Hematopoietic multipotent progenitor cell treated with erythropoietin and hydrocortisone succinate and interleukin-3 and kit ligand, for 15 days (in vitro differentiated cells): ENCODE measurements at regions not wholly inside any gene's neighbourhood (a gene's known extent, or its start where the extent isn't known, plus 50 kb on each side); places are given as distances from the start of the nearest gene placed in this dataset.

Experiments
- DNase-seq: peaks from one replicate; pipeline ENCODE4 v3.0.0-alpha.2; 2015; ENCODE audit warnings: low spot score

DNA sequence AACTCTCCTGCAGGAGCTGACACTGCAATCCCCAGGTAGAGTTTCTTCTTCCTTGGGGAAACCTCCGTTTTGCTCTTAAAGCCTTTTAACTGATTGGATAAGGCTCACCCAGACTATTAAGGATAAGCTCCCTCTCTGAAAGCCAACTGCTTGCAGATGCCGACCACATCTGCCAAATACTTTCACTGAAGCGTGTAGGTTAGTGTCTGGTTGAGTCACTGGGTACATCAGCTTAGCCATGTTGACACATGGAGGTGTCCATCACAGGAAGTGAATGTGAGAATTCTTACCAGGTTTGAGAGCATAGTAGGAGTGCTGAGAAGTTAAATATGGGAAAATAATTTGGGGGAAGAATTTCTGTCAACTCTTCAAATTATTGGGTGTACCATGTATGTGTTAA, 202.0 kb downstream of the AJAP1 start:
- no peak for DNase-seq

DNA sequence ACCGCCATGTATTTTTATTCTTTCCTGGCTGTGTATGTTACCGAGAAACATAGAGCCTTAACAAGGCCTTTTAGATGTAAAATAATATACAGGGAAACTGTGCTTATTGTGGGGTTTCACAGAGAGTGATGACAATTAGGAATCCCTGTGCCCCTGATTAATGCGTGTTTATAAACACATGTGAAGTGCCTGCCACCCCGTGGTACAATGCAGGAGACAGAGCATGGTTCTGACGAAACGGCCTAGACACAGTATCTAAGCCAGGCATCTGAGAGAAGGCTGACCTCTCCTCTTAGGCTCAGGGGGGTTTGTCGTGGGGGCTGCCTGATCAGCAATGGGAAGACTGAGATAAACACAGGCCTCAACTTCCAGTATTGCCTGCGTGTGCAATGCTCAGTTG, 200.0 kb downstream of the AJAP1 start:
- DNase-seq = no peak

DNA sequence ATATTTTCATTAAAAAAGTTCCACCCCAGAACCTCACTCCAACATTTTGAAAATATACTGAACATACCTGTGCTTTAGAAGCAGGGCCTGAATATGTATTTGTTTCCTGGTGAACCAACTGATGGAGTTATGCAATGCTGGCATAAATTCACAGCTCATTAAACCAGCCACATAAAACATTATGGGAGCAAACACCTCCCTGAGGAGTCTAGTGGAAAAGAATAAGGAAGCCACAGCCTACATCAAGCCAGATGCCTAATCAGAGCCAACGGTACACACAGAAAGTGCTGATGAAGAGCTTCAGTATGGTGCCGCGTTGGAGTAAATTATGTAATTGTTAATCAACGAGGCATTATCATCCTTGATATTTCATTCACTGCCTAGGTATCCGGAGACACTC, 199.5 kb downstream of the AJAP1 start:
- DNase-seq = no peak

GRCh38 chr1:4851385-4852065, 197.1 kb downstream of the AJAP1 start:
- DNase-seq = no peak

DNA sequence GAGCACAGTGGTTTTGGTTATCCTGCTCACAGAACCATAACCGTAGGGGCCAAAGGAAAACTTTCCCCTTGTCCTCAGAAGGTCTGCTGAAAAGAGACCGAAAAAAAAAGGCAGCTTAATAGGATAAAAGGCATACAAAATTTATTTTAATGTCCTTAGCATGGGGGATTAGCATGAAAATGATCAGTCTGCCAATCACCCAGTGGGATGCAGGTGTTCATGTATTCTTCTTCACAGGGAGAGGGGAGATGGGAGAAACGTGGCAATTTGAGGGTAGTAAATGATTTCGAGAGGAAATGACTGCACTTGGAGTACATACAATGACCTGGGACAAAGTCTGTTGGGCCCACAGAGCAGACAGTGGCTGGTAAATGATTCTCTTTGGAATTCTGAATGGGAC, 194.0 kb downstream of the AJAP1 start:
- DNase-seq = no peak

GRCh38 chr1:4847711-4848110, 193.3 kb downstream of the AJAP1 start:
- no peak for DNase-seq
